ENCODE measurements at regions not wholly inside any gene's neighbourhood (a gene's known extent, or its start where the extent isn't known, plus 50 kb on each side); places are given as distances from the start of the nearest gene placed in this dataset.

DNA sequence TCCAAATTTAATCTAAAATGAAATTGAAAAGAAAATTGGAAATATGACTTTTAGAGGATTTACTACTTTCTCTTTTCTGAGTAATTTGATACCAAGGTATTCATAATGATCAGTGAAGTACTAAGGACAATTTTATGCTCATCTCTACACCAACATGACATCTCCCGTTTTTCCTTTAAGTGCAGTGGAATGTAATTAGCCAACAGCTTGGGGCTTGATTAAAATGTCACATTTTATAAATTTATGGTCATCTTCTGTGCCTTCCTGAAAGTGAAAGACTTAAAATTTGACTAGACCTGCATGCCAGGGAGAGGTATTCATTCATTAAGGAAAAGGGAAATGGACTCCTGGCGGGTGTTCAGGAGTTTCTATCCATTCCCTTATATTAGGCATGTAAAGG, 228.2 kb upstream of the CNTN3 start:
- H3K4me1 ChIP-seq (ENCODE audit: control insufficient read depth, extremely low read depth, insufficient read depth, low read length): no peaks in the 10 kb centered on the region
- no peak overlapping the region for H3K4me2 ChIP-seq (ENCODE audit: insufficient read depth, low read length)
- CTCF ChIA-PET: no interaction called here
- H3K9ac ChIP-seq (replicated peaks; ENCODE audit: extremely low read depth, insufficient read depth, low read length): no peak overlapping the region
- no peaks in the 10 kb centered on the region for H3K9me1 ChIP-seq (replicated peaks; ENCODE audit: control insufficient read depth, extremely low read depth, insufficient read depth, low read length)
- dilution Hi-C loops (cut with MboI; ENCODE audit: extremely low pct_ligation_motif_present, low sequenced_read_pairs): no loop called here
- no peaks in the 10 kb centered on the region for H4K20me1 ChIP-seq (replicated peaks; ENCODE audit: control insufficient read depth, extremely low read depth, insufficient read depth, low read length)
- POLR2A ChIA-PET: no interaction called here
- no TSS peak for BruUV-seq (replicated peaks)
- H3K4me3 ChIP-seq (replicated peaks in 1 of 3; ENCODE audit: insufficient read depth in 1 of 3, low read depth in 1 of 3, low read length in 3 of 3): no peak overlapping the region
- peaks cover 2% of the 10 kb centered on the region for H3K9me3 ChIP-seq (replicated peaks; ENCODE audit: control insufficient read depth, insufficient read depth, low read length)
- no peaks in the 10 kb centered on the region for H3K27me3 ChIP-seq (ENCODE audit: control insufficient read depth in 2 of 2, insufficient read depth in 2 of 2, low read length in 2 of 2)
- H3K79me2 ChIP-seq (ENCODE audit: control insufficient read depth, insufficient read depth, low read length): no peaks in the 10 kb centered on the region
- no peak for DNase-seq (ENCODE audit: low read depth, low spot score)
- H3K27ac ChIP-seq (ENCODE audit: insufficient read depth, low read depth, low read length): no peak overlapping the region
- intact Hi-C loops (cut with micrococcal nuclease): no loop called here
- TF ChIP-seq MYC (IDR thresholded peaks at IDR 0.05; ENCODE audit: low read depth, low read length): no peak
- no peak for TF ChIP-seq MAX (IDR thresholded peaks at IDR 0.05; ENCODE audit: insufficient read depth, insufficient read length)
- TF ChIP-seq FOS (IDR thresholded peaks at IDR 0.05; ENCODE audit: borderline replicate concordance, insufficient read depth, low read length): no peak
- no peaks in the 10 kb centered on the region for H3K36me3 ChIP-seq (ENCODE audit: control insufficient read depth in 2 of 2, extremely low read depth in 1 of 2, insufficient read depth in 2 of 2, low read length in 2 of 2)
- no peak overlapping the region for H2AFZ ChIP-seq (ENCODE audit: low read depth, low read length)
- no peak for FAIRE-seq

DNA sequence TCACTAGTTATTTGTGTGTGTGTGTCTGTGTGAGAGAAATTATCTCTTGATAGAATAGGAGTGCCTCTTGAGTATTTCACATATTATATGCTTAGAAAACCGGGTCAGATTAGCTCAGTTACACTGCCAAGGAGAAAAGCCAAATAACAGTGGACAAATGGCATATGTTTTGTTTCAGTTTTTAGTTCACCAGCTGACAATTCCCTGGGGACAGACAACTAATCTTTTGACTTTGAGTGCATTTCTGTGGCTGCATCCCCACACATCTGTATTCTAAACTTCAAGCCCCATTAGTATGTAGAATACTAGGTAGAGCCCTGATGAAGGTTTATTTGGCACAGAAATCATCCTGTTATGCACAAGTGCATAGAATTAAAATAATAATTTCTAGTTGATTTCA, 227.7 kb upstream of the CNTN3 start:
- TF ChIP-seq, protein P1, sequence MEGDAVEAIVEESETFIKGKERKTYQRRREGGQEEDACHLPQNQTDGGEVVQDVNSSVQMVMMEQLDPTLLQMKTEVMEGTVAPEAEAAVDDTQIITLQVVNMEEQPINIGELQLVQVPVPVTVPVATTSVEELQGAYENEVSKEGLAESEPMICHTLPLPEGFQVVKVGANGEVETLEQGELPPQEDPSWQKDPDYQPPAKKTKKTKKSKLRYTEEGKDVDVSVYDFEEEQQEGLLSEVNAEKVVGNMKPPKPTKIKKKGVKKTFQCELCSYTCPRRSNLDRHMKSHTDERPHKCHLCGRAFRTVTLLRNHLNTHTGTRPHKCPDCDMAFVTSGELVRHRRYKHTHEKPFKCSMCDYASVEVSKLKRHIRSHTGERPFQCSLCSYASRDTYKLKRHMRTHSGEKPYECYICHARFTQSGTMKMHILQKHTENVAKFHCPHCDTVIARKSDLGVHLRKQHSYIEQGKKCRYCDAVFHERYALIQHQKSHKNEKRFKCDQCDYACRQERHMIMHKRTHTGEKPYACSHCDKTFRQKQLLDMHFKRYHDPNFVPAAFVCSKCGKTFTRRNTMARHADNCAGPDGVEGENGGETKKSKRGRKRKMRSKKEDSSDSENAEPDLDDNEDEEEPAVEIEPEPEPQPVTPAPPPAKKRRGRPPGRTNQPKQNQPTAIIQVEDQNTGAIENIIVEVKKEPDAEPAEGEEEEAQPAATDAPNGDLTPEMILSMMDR (IDR thresholded peaks at IDR 0.05; ENCODE audit: extremely low read depth in 1 of 2, insufficient read depth in 1 of 2, low read depth in 1 of 2, low read length in 2 of 2): no peak
- TF ChIP-seq EZH2 (IDR thresholded peaks at IDR 0.05; ENCODE audit: borderline replicate concordance, low read depth, low read length, severe bottlenecking) (no peak), POLR2A (IDR thresholded peaks at IDR 0.05; ENCODE audit: low read depth, low read length) (no peak), MAX (IDR thresholded peaks at IDR 0.05; ENCODE audit: insufficient read depth, insufficient read length) (no peak), MYC (IDR thresholded peaks at IDR 0.05; ENCODE audit: low read depth, low read length) (no peak), JUN (IDR thresholded peaks at IDR 0.05; ENCODE audit: borderline replicate concordance, insufficient read depth, insufficient read length, low read depth) (no peak), FOS (IDR thresholded peaks at IDR 0.05; ENCODE audit: borderline replicate concordance, insufficient read depth, low read length) (no peak), POLR2AphosphoS5 (IDR thresholded peaks at IDR 0.05; ENCODE audit: insufficient read depth, low read depth, low read length) (no peak), GATA2 (IDR thresholded peaks at IDR 0.05; ENCODE audit: insufficient read depth, insufficient read length, low read depth, low read length) (no peak)
- Histone ChIP-seq H4K20me1 (replicated peaks; ENCODE audit: control insufficient read depth, extremely low read depth, insufficient read depth, low read length) (no peaks in the 10 kb centered on the region), H3K9me1 (replicated peaks; ENCODE audit: control insufficient read depth, extremely low read depth, insufficient read depth, low read length) (no peaks in the 10 kb centered on the region), H3K9me3 (replicated peaks; ENCODE audit: control insufficient read depth, insufficient read depth, low read length) (peaks cover 2% of the 10 kb centered on the region), H3K4me1 (ENCODE audit: control insufficient read depth, extremely low read depth, insufficient read depth, low read length) (no peaks in the 10 kb centered on the region), H3K4me2 (ENCODE audit: insufficient read depth, low read length) (no peak overlapping the region), H3K4me3 (replicated peaks in 1 of 3; ENCODE audit: insufficient read depth in 1 of 3, low read depth in 1 of 3, low read length in 3 of 3) (no peak overlapping the region), H3K27me3 (ENCODE audit: control insufficient read depth in 2 of 2, insufficient read depth in 2 of 2, low read length in 2 of 2) (no peaks in the 10 kb centered on the region), H3K27ac (ENCODE audit: insufficient read depth, low read depth, low read length) (no peak overlapping the region), H3K9ac (replicated peaks; ENCODE audit: extremely low read depth, insufficient read depth, low read length) (no peak overlapping the region), H3K36me3 (ENCODE audit: control insufficient read depth in 2 of 2, extremely low read depth in 1 of 2, insufficient read depth in 2 of 2, low read length in 2 of 2) (no peaks in the 10 kb centered on the region), H3K79me2 (ENCODE audit: control insufficient read depth, insufficient read depth, low read length) (no peaks in the 10 kb centered on the region), H2AFZ (ENCODE audit: low read depth, low read length) (no peak overlapping the region)
- POLR2A ChIA-PET: no interaction called here
- DNase-seq (ENCODE audit: low read depth, low spot score) (no peak), FAIRE-seq (no peak)
- no TSS peak for BruUV-seq (replicated peaks)
- intact Hi-C loops (cut with micrococcal nuclease) (no loop called here), dilution Hi-C loops (cut with MboI; ENCODE audit: extremely low pct_ligation_motif_present, low sequenced_read_pairs) (no loop called here)
- CTCF ChIA-PET: no interaction called here
